Sciatic nerve (tissue), 2 donors: ENCODE measurements at regions not wholly inside any gene's neighbourhood (a gene's known extent, or its start where the extent isn't known, plus 50 kb on each side); places are given as distances from the start of the nearest gene placed in this dataset.
A peak's percentile ranks its signal among the peaks of the same experiment; 100 is the strongest.

ENCODE experiments used
- ATAC-seq: fragments of 200-7000 bp; cut with Tn5 transposase; one replicate; pipeline ENCODE4 v1.9.1; 2020; ENCODE audit warnings: mild to moderate bottlenecking, moderate library complexity
- DNase-seq: peaks from one replicate; pipeline ENCODE4 v3.0.0-alpha.2; 2020; ENCODE audit warnings: low spot score
- intact Hi-C: fragments of 100-400 bp; cut with DNase I; formaldehyde crosslinking; loops from one replicate; pipeline ENCODE4 v1.14.2; 2022
- donor health status: DM: no; HTN: no; CAD: no.
- donor health status: DM: no; HTN: no; CAD: no.

DNA sequence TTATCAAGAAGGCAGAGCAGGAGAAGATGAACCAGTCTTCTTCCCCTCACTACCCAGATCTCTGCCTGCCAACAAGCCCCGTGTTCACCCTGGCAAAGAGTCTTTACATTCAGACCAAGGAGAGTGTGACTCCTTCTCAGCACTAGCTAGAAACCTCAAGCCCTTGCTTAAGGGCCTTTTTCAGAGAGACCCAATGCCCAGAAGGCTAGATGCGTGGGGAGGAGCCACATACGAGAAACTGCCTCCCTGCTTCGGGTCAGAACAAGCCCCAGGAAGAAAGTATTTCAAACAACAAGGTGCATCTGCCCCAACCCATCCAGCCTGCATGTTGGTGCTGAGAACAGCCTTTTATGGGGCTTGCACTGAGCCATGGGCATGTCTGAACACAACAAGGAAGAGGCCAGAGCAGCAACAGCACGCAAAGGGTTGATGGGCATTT is 152.7 kb upstream of the CAMK1G start:
- ATAC-seq = no peak
- intact Hi-C loops = no loop called here

DNA sequence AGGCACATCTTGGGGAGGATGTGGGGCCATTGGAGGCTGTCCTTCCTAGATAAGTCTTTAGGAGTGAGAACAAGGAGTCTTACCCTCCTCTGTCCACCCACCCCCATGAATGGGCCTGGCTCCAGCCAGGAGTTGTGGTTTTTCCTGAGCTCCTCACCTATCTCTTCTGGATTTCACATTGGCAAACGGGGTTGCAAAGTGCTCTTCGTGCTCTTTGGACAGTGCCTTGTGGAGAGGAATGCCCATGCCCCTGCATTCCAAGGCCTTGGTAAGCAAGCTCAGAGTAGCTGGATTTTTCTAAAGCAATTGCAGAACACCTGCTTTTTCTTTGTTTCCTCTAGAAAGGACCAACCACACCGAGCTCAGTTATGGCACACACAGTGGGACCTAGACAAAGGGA is 152.1 kb upstream of the CAMK1G start:
- no peak for DNase-seq
- intact Hi-C loops = no loop called here
- ATAC-seq = no peak

More for the DNA sequence above, 152.7 kb upstream of the CAMK1G start:
- no peak for DNase-seq

DNA sequence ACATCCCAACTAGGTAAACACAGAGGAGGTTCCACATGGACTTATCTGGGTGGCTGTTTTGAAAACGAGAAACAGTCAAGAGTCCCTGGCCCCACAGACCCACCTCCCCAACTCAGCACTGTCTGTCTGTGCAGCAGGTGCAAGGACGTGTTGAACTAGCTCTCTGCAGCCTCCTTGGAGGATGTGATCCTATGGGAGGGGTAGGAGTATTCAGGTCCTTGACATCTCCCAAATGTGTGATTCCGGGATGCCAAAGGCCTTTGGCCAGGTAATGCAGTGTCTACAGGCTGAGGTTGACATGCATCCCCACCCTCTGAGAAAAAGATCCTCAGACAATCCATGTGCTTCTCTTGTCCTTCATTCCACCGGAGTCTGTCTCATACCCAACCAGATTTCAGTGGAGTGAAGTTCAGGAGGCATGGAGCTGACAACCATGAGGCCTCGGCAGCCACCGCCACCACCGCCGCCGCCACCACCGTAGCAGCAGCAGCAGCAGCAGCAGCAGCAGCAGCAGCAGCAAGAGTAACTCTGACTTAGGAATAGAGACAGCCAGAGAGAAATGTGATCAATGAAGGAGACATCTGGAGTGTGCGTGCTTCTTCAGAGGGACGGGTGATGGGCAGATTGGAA is 151.6 kb upstream of the CAMK1G start:
- ATAC-seq (no peak), DNase-seq (no peak)
- intact Hi-C loops = no loop called here

DNA sequence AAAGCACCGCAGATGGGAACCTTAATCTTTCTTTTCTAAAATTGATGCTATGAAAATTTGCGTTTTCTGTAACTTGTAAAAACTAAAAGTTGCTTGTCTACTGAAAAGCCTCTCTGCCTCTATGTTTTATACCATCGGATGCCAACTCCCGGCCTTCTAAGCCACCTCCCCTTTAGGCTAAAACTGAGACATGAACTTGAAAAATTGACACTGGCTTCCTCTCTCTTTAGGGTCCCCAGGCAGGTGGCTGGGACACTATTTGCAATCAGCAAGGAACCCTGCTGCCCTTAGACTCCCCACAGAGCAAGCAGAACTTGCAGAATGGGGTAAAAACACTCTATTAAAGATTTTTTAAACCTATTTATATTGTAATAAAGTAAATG is 151.1 kb upstream of the CAMK1G start:
- DNase-seq = no peak
- ATAC-seq = no peak
- intact Hi-C loops = no loop called here

DNA sequence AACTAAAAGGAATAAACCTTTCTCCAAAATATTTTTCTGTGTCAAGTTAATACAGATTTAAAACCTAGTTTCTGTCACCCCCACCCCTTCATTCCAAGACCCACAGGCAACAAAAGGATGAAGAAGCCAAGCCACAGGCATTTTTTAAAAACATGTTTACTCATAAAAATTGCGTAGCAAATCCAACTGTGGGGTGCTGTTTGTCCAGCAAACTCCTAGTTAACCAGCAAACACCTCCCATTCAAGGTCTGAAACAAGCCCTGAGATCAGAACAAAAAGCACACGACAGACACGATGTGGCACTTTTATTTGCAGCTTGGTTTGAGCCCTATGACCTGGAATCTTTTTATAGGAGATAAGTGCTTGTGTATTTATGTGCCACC is 149.9 kb upstream of the CAMK1G start:
- intact Hi-C loops = no loop called here
- ATAC-seq = no peak
- no peak for DNase-seq

DNA sequence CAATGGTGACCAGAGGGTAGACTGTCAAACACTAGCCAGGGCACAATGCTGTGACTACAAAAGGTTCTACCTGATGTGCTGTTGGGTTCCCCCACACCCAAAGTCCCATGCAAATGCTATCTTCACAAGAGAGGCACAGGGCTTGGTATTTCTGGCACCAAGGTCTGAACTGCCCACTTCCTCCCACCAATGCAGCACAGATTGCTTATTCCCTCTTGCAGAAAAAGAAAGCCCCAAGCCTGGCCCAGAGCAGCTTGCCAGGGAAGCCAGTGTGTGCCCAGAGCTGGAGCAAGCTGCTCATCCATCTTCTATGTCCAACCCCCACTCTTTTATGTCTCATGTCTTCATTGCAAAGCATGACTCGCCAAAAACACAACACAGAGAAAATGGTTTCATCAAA is 149.4 kb upstream of the CAMK1G start:
- DNase-seq (no peak), ATAC-seq (no peak)
- intact Hi-C loops = no loop called here

DNA sequence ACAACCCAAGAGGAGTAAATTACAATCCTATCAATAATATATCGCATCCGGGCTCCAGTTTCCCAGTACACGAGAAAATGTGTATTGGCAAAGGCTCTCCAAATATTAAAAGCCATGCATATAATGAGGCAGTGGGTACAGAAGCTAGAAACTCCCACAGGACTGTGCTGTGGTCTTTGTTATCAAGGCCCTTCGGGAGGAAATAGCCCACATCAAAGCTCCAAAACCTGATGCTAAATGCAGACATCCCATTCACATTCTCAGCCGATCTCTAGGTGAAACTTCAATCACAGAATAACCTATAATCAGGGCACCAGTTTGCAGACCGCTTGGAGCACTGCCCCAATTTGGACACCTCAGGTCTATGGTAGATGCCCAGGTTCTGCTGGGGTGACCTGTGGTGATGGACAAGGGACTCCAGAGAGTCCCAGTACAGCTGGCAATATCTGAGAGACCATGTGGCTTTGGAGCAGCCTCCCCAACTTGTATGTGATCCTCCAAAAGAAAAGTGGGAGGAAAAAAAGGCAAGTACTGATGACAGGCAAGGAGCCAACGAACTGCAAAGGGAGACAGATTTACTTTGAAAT is 148.8 kb upstream of the CAMK1G start:
- DNase-seq (no peak), ATAC-seq (no peak)
- intact Hi-C loops = no loop called here

DNA sequence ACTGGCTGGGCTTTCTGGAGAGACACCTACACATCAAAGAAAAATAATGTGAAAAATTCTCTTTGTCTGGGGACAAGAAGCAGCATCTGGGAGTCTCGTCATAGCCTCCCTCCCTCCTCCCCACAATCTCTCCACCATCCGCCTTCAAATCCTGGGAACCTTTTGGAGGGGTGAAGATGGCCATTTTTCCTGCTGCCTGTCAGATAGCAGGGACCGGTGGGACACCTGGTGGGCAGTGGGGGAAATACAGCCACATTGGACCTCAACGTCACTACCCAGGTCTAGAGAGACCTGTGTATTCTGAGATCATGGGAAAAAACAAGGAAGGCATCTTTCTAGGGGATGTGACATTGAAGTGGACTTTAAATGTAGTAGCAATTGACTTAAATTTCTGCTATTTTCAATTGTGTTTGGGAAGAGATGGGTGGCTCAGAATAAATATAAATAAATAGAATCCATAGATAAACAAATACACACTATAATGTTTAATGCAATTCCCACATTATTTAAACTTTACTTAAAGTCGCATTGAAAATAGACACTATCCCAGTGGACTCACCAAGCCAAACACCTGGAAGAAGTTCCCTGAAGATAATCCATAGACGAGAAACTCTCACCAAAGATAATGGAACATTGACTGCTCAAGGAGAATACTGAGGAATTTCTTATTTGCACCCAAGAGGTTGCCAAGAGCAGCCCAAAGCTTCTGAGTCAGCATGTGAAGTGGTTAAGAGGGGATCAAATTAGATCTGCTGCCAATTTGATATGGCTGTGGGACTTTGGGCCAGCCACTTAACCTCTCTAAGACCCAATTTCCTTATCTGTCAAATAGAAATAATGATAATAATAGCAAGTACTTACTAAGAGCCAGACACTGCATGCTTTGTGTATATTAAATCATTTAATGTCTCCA is 147.6 kb upstream of the CAMK1G start:
- ATAC-seq (peak; percentile 74), DNase-seq (peak; percentile 77)
- intact Hi-C loops = no loop called here

DNA sequence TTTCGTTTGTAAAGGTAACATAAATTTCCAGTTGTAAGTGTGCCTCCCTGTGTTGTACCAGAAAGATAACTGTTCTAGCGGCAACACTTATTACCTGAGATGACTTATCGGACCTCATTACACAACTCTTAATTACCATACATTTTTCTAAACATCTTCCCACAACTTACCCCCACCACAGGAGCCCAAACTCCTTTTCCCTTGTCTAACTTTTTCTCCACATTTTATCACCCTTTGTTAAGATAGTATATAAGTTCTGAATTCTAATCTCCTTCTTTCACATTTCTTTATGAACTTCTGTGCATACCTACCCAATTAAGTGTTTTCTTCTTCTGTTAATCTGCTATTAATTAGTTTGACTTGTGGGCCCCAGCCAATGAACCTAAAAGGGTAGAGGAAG is 143.7 kb upstream of the CAMK1G start:
- intact Hi-C loops = no loop called here
- no peak for ATAC-seq
- DNase-seq = no peak

DNA sequence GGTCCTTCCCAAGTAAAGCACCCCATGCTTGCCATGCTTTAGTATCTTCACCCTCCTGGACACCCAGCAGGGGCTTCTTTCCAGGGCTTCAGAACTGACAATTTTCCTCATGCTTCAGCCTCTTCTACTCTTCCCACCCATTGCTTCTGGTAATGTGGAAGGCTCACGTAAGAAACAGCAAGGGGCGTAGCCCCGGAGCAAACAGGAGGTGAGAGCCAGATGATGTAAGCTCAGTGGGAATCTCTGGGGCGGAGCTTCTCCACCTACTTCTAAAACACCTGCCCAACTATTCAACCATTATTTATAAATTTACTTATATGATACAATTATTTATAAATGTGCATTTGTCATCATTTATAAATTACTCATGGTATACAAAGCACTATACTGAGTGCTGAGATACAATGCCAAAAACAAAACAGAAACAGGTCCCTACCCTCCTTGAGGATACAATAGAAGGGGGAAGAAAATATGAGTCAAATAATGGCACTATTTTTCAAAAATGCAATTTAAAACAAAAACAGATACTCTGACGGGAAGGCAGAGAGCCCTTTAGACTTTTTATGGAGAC is 140.1 kb upstream of the CAMK1G start:
- no peak for ATAC-seq
- intact Hi-C loops = no loop called here
- no peak for DNase-seq

DNA sequence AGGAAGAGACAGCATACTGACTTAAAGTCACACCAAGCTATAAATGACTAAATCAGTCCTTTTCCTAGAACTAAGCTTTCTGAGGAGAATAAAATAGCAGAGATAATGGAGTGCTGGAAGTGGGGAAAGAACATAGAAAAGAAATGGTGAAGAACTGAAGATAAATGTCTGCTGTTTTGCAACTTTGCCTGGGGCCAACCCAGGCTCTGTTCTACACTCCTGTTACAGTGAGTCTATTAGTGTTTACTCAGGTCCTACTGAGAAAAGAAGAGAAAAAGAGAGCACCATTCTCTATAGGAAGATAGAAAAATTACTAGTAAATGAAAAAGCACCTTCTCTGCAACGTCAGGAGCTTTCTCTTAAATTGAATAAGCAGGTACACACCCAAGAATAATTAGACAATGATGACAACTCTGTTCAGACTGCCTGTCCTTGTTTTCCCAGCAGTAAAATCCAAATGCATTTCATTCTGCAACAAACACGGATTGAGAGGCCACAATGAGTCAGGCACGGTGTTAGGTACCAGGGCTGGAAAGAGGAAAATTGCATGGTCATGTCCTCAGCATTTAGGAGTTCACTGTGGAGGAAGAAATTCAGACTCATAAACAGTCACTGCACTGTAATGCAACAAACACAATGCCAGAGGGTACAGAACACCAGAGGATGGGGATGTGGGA is 139.4 kb upstream of the CAMK1G start:
- DNase-seq = no peak
- ATAC-seq = no peak
- intact Hi-C loops = no loop called here

DNA sequence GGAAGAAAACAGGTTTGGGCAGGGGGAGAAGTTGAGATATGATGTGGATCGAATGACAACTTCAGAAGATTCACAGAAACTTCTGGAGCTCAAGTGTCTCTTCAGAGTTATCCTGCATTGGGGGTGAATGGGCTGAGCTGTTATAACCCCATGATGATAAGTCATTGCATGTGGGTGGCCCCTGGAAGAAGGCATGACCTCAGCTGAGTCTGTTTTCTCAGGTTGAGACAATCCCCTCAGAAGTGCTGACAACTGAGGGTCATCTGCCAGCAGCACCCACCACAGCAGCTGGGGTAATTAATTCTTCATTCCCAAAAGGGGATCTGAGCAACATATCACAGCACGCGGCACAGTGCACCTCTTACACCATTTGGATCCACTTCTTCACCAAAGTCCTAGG is 138.6 kb upstream of the CAMK1G start:
- DNase-seq = no peak
- intact Hi-C loops = no loop called here
- no peak for ATAC-seq

DNA sequence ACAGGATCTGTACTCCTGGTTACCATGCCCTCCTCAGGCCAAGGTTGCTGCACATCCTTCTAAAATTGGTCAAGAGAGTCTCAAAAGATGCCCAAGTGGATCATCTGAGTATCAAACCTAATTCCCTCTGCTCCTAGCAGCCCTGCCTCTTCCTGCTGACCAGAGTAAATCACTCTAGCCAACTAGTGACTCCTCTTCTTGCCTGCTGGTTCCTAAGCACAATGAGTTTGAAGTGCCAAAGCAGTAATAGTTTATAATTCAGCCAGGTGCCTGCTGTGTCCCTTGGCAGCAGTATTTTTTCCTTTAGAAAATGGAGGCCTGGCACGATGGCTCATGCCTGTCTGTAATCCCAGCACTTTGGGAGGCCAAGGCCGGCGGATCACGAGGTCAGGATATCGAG is 137.9 kb upstream of the CAMK1G start:
- no peak for DNase-seq
- no peak for ATAC-seq
- intact Hi-C loops = no loop called here

DNA sequence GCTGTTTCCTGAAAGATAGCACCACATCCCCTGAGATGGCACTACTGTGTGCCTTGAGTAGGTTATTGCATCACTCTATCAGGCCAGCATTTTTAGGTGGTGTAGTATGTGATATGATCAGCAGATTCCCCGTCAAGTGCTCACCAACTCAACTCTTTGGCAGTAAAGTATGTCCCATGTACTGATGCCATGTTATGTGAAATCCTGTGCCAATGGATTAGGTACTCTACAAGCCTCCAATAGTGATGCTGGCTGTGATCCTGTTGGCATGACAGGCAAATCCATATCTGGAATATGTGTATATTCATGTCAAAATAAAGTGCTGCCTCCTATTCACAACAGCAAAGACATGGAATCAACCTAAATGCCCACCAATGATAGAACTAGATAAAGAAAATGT is 137.2 kb upstream of the CAMK1G start:
- intact Hi-C loops = no loop called here
- no peak for DNase-seq
- ATAC-seq = no peak

DNA sequence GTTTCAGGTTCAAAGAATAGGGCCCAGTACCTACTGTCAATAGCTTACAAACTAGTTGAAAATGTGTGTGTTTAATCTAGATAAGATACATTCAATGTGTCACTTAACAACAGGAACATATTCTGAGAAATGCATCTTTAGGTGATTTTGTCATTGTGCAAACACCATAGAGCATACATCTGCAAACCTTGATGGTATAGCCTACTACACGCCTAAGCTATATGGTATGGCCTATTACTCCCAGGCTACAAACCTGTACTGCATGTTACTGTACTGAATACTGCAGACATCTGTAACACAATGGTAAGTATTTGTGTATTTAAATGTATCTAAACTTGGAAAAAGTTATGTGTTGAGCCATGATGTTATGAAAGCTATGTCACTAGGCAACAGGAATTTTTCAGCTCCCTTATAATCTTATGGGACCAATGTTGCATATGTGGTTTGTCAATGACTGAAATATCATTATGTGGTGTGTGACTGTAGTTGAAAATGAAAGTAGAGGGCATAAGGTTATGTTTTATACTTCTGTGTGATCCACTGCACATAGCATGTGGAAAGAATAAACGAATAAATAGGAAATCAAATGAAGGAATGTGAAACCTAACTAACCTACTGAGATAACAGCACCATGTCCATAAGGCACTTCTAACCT is 129.0 kb upstream of the CAMK1G start:
- intact Hi-C loops = no loop called here
- ATAC-seq = no peak

DNA sequence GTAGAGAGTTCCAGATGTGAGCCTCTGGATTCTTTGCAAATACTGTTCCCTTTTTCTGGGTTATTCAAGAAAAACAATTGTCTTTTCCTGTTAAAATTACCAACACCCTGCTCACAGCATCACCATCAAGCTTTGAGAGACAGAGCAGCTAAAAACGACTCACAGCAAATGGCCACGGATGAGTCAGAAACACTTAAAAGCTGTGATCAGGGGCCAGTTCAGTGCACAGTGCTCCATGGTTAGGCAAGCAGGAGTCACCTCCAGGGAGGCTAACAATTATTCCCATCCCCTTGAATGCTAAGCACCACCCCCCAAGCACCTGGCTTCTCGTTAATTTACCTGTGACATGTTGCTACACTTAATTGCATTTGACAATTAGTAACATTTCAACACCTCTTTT is 128.4 kb upstream of the CAMK1G start:
- ATAC-seq (no peak), DNase-seq (no peak)
- intact Hi-C loops = no loop called here

More for the DNA sequence above, 129.0 kb upstream of the CAMK1G start:
- DNase-seq = no peak

DNA sequence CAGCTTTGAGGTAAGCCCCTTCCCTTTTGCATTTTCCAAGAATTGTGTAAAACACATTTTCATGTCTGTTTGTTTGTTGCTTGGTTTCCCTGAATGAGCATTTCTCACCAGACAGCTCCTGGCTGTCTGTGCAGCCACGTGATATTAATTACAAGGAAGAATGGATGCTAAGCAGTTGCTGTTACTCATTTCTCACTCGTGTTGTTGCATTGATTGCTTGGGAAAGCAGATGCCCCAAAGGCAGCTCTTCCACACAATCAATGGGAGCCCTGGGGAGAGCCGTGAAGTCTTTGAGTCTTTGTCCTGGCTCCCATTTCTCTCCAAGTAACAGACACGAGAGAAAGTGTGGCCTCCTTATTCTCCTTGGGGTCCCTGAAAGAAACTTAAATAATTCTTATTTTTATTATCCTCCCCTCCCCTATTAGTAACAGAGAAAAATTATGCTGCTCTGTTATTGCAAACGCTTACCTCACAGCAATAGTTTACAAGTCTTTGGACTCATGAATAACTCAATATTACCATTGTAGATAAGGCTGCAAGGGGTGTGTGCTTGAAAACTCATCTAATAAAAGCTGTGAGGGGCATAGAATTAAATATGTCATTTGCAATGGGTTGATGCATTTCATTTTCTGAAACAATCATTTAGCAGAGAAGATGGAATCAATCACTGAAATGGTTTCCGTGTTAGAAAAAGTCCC is 127.7 kb upstream of the CAMK1G start:
- no peak for DNase-seq
- intact Hi-C loops = no loop called here
- ATAC-seq = no peak

DNA sequence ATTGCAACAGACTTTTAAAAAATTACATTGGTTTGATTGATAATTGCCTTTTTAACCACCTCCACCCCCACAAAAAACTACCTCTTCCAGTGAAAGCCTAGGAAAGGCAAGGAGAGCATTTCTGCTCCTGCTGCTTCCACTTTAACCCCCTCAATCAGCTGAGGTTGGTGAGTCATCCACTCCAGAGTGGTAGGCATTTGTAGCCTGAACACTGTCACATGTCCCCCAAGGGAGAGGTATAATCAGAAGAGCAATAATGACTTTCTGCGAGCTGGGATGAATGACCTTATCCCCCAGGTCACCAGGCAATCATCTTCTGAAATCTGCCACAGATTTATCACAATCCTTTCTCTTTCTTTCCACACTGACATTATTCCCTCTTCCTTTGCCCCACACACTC is 126.6 kb upstream of the CAMK1G start:
- ATAC-seq (no peak), DNase-seq (no peak)
- intact Hi-C loops = no loop called here
